Lung (tissue), 11 donors: ENCODE measurements at regions not wholly inside any gene's neighbourhood (a gene's known extent, or its start where the extent isn't known, plus 50 kb on each side); places are given as distances from the start of the nearest gene placed in this dataset.

Source experiments
- ATAC-seq: fragments of 200-7000 bp; cut with Tn5 transposase; one replicate; pipeline ENCODE4 v1.9.1; 2020; ENCODE audit warnings: moderate number of reproducible peaks; ENCODE audit not compliant: insufficient read depth, low FRiP score
- DNase-seq, 3 donors: peaks; one replicate each; pipeline ENCODE4 v3.0.0-alpha.2; 2013 to 2017
- H3K27ac ChIP-seq, 2 donors: one replicate each; pipeline ENCODE4 v1.5.1; 2013; ENCODE audit warnings: mild to moderate bottlenecking in 2 of 2, moderate library complexity in 2 of 2, control low read depth in 1 of 2, inconsistent platforms in 1 of 2, low read depth in 1 of 2, low read length in 1 of 2
- H3K27me3 ChIP-seq, 3 donors: one replicate each; pipeline ENCODE4 v1.5.1; 2013; ENCODE audit warnings: low read length in 2 of 3; ENCODE audit not compliant: control insufficient read depth in 3 of 3, insufficient read depth in 3 of 3
- H3K36me3 ChIP-seq, 4 donors: one replicate each; pipeline ENCODE4 v1.5.1; 2013; ENCODE audit warnings: low read length in 4 of 4, mild to moderate bottlenecking in 1 of 4, moderate library complexity in 1 of 4; ENCODE audit not compliant: control insufficient read depth in 4 of 4, insufficient read depth in 4 of 4
- H3K4me1 ChIP-seq, 5 donors: one replicate each; pipeline ENCODE4 v1.5.1; 2013; ENCODE audit warnings: low read length in 5 of 5, mild to moderate bottlenecking in 2 of 5, moderate library complexity in 1 of 5; ENCODE audit not compliant: control insufficient read depth in 5 of 5, insufficient read depth in 5 of 5
- H3K4me3 ChIP-seq: one replicate; pipeline ENCODE4 v1.5.1; 2013; ENCODE audit warnings: mild to moderate bottlenecking, control low read depth, moderate library complexity
- H3K9ac ChIP-seq, 2 donors: one replicate each; pipeline ENCODE4 v1.5.1; 2013; ENCODE audit warnings: low read length in 2 of 2, control low read depth in 1 of 2; ENCODE audit not compliant: insufficient read depth in 1 of 2
- H3K9me3 ChIP-seq, 4 donors: one replicate each; pipeline ENCODE4 v1.5.1; 2013; ENCODE audit warnings: low read length in 3 of 4, mild to moderate bottlenecking in 1 of 4, moderate library complexity in 1 of 4; ENCODE audit not compliant: control insufficient read depth in 4 of 4, insufficient read depth in 3 of 4
- WGBS, 2 donors: extraction: QIAGEN DNeasy Blood & Tissue Kit; methylation state at CpG; one replicate each; pipeline ENCODE4 v1.1.7; 2013; 5-methylcytosine and 5-hydroxymethylcytosine counted together
- TF ChIP-seq, protein P1 (sequence below): IDR thresholded peaks from 2 replicates; pipeline ENCODE4 v1.5.1; 2012; ENCODE audit warnings: mild to moderate bottlenecking; ENCODE audit errors: control extremely low read depth, extremely low read depth
- donor health status: control.
- donor health status: control.
- donor health status: Bipolar disorder and iron deficiency.
- donor health status: healthy.
- donor health status: DM: yes; HTN: yes; CAD: no.

DNA sequence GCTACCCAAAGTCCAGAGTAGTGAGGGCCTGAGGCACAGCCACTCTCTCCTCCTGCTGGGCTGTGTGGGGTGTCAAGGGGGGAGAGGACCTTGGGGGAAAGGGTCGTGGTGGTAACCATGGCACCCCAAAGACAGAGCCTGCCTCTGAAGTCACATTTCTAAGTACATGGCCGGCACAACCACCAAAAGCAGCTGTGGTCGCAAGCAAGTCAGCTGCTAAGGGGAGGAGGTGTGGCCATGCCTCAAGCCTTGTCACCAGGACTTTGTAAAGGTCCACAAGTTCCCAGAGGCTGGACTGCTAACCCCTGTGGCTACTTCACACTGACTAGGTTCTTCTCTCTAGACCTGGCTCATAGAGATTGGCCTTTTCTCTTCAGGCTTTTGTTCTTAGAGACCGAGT lies 310.6 kb downstream of the LMX1A start:
- Histone ChIP-seq H3K4me1 (peaks cover 0 to 2% (median 0%) of the 10 kb centered on the region in 5 donors), H3K9ac (no peak overlapping the region), H3K4me3 (no peak overlapping the region), H3K27ac (no peak overlapping the region), H3K27me3 (no peaks in the 10 kb centered on the region), H3K9me3 (peaks cover 0 to 4% (median 0%) of the 10 kb centered on the region in 4 donors), H3K36me3 (no peaks in the 10 kb centered on the region)
- 75 to 76% methylated on average over 4 of the region's 4 CpGs for WGBS, 2 donors
- DNase-seq (no peak), ATAC-seq (no peak)
- TF ChIP-seq, protein P1, sequence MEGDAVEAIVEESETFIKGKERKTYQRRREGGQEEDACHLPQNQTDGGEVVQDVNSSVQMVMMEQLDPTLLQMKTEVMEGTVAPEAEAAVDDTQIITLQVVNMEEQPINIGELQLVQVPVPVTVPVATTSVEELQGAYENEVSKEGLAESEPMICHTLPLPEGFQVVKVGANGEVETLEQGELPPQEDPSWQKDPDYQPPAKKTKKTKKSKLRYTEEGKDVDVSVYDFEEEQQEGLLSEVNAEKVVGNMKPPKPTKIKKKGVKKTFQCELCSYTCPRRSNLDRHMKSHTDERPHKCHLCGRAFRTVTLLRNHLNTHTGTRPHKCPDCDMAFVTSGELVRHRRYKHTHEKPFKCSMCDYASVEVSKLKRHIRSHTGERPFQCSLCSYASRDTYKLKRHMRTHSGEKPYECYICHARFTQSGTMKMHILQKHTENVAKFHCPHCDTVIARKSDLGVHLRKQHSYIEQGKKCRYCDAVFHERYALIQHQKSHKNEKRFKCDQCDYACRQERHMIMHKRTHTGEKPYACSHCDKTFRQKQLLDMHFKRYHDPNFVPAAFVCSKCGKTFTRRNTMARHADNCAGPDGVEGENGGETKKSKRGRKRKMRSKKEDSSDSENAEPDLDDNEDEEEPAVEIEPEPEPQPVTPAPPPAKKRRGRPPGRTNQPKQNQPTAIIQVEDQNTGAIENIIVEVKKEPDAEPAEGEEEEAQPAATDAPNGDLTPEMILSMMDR = no peak

DNA sequence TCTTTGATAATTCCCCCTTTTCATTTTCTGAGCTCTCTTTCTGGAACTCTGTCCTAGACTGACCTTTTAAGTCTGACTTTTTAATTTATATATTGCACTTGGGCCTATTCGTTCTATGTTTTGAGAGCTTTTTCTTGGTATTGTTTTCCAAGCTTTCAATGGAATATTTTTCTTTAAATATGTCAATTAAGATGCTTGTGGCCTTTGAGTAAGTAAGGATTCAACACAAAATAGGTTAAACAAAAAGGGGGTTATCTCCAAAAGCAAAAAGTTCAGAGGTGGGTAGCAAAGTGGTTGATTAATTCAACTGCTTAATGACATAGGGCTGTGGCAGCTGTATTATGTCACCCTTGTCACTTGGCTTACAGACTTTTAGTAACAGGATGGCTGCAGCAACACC lies 315.9 kb downstream of the LMX1A start:
- no peak overlapping the region for H3K27ac ChIP-seq
- ATAC-seq (no peak), DNase-seq (no peak)
- TF ChIP-seq, protein P1 = no peak
- no peak overlapping the region for H3K9ac ChIP-seq
- H3K4me1 ChIP-seq = no peaks in the 10 kb centered on the region
- no peaks in the 10 kb centered on the region for H3K27me3 ChIP-seq
- WGBS, 2 donors = 74 to 75% methylated on average over 1 of the region's 1 CpG
- no peaks in the 10 kb centered on the region for H3K36me3 ChIP-seq
- H3K9me3 ChIP-seq = peaks cover 0 to 2% (median 0%) of the 10 kb centered on the region in 4 donors
- no peak overlapping the region for H3K4me3 ChIP-seq

DNA sequence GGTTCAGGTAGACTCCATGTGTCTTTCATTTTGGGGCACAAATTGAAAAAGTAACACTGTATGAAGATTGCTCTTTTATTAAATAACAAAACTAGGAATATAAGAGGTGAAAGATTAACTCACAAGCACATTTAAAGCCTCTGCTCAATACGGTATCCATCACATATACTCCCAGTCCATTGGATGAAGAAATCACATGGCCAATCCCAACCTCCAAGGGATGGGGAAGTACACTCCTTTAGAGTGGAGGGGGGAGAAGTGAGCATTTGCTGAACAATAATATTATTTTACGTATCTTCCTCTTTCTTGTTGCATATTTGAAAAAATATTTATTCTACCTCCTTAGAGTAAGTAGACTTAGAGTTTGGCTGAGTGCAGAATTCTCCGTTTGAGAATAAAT lies 316.5 kb downstream of the LMX1A start:
- TF ChIP-seq, protein P1 = no peak
- no peaks in the 10 kb centered on the region for H3K4me1 ChIP-seq
- ATAC-seq (no peak), DNase-seq (no peak)
- H3K27ac ChIP-seq = no peak overlapping the region
- WGBS, 2 donors = 71 to 78% methylated on average over 3 of the region's 3 CpGs
- H3K27me3 ChIP-seq = no peaks in the 10 kb centered on the region
- no peaks in the 10 kb centered on the region for H3K36me3 ChIP-seq
- no peak overlapping the region for H3K4me3 ChIP-seq
- peaks cover 0 to 2% (median 0%) of the 10 kb centered on the region in 4 donors for H3K9me3 ChIP-seq
- H3K9ac ChIP-seq = no peak overlapping the region

DNA sequence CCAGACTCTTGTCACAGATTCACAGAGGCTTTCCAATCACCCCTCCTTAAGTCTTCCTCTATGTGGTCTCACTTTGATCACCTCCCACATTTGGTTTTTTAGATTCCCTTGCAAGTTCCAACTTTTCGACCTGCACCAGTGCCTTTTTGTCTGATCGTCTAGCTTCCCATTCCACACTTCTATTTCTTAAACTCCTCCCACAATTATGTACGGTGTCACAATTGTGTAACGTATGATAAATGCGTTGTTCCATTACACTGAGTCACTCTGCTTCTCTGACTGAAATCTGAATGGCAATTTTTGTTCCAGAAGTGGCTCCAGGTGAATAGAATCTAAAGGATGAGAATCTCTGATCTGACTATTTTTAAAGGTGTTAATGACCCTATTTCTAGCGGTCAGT lies 320.1 kb downstream of the LMX1A start:
- DNase-seq = no peak
- ATAC-seq = no peak
- H3K36me3 ChIP-seq = no peaks in the 10 kb centered on the region
- H3K4me1 ChIP-seq = peaks cover 0 to 4% (median 0%) of the 10 kb centered on the region in 5 donors
- 84 to 89% methylated on average over 6 of the region's 6 CpGs for WGBS, 2 donors
- no peaks in the 10 kb centered on the region for H3K9me3 ChIP-seq
- no peak overlapping the region for H3K9ac ChIP-seq
- no peak overlapping the region for H3K27ac ChIP-seq
- TF ChIP-seq, protein P1 = no peak
- no peaks in the 10 kb centered on the region for H3K27me3 ChIP-seq
- no peak overlapping the region for H3K4me3 ChIP-seq
